ENCODE measurements at regions not wholly inside any gene's neighbourhood (a gene's known extent, or its start where the extent isn't known, plus 50 kb on each side); places are given as distances from the start of the nearest gene placed in this dataset.

- TF ChIP-seq CTCF (IDR thresholded peaks at IDR 0.05) (no peak), POLR2A (IDR thresholded peaks at IDR 0.05) (no peak)
Measured at GRCh38 chr1:56429288-56429687, 150.1 kb downstream of the PLPP3 start.
